Hepatocyte (in vitro differentiated cells): ENCODE measurements at regions not wholly inside any gene's neighbourhood (a gene's known extent, or its start where the extent isn't known, plus 50 kb on each side); places are given as distances from the start of the nearest gene placed in this dataset.

ENCODE experiments used
- DNase-seq: peaks from one replicate; pipeline ENCODE4 v3.0.0-alpha.2; 2016; ENCODE audit warnings: low spot score
- H2AFZ ChIP-seq: fragments of 200-600 bp; sonication (generic); 2 replicates; pipeline ENCODE4 v1.6.0; 2016; ENCODE audit warnings: antibody characterized with exemption, mild to moderate bottlenecking
- H3K27ac ChIP-seq: fragments of 200-600 bp; sonication (generic); 2 replicates; pipeline ENCODE4 v1.5.1; 2016; ENCODE audit warnings: mild to moderate bottlenecking
- H3K27me3 ChIP-seq: fragments of 200-600 bp; sonication (generic); 2 replicates; pipeline ENCODE4 v1.6.1; 2016
- H3K36me3 ChIP-seq: fragments of 200-600 bp; sonication (generic); replicated peaks from 2 replicates; pipeline ENCODE4 v1.5.1; 2016; ENCODE audit warnings: low read depth; ENCODE audit not compliant: insufficient read depth
- H3K4me1 ChIP-seq: fragments of 200-600 bp; sonication (generic); 2 replicates; pipeline ENCODE4 v1.5.1; 2016; ENCODE audit warnings: mild to moderate bottlenecking, moderate library complexity; ENCODE audit not compliant: insufficient read depth
- H3K4me2 ChIP-seq: fragments of 200-600 bp; sonication (generic); 2 replicates; pipeline ENCODE4 v1.6.0; 2016
- H3K4me3 ChIP-seq: fragments of 200-600 bp; sonication (generic); 2 replicates; pipeline ENCODE4 v1.5.1; 2016; ENCODE audit warnings: mild to moderate bottlenecking
- H3K79me2 ChIP-seq: fragments of 200-600 bp; sonication (generic); 2 replicates; pipeline ENCODE4 v1.6.0; 2017; ENCODE audit warnings: mild to moderate bottlenecking
- H3K9me2 ChIP-seq: fragments of 200-600 bp; sonication (generic); replicated peaks from 2 replicates; pipeline ENCODE4 v1.6.0; 2017; ENCODE audit warnings: mild to moderate bottlenecking; ENCODE audit not compliant: insufficient read depth
- H3K9me3 ChIP-seq: fragments of 200-600 bp; sonication (generic); 2 replicates; pipeline ENCODE4 v1.5.1; 2016; ENCODE audit warnings: low read depth, mild to moderate bottlenecking
- H4K20me1 ChIP-seq: fragments of 200-600 bp; sonication (generic); 2 replicates; pipeline ENCODE4 v1.6.0; 2016; ENCODE audit warnings: mild to moderate bottlenecking; ENCODE audit not compliant: insufficient read depth, poor library complexity, severe bottlenecking
- EZH2 ChIP-seq: fragments of 200-600 bp; sonication (generic); IDR thresholded peaks from 2 replicates; pipeline ENCODE4 v1.6.1; 2016; ENCODE audit warnings: antibody characterized with exemption, mild to moderate bottlenecking, borderline replicate concordance
- EZH2phosphoT487 ChIP-seq: fragments of 200-600 bp; sonication (generic); IDR thresholded peaks from one replicate; pipeline ENCODE4 v1.6.1; 2018; ENCODE audit warnings: antibody characterized with exemption, mild to moderate bottlenecking, low read depth, moderate library complexity; ENCODE audit not compliant: unreplicated experiment, severe bottlenecking
- WGBS: methylation state at CpG from one replicate; pipeline ENCODE4 v1.1.6; 2016; ENCODE audit warnings: low lambda C conversion rate; ENCODE audit errors: missing lambda C conversion rate; 5-methylcytosine and 5-hydroxymethylcytosine counted together
- TF ChIP-seq, protein P1 (sequence below): fragments of 200-600 bp; sonication (generic); IDR thresholded peaks from 2 replicates; pipeline ENCODE4 v1.5.1; 2016; ENCODE audit warnings: antibody characterized with exemption, mild to moderate bottlenecking; ENCODE audit not compliant: poor library complexity

DNA sequence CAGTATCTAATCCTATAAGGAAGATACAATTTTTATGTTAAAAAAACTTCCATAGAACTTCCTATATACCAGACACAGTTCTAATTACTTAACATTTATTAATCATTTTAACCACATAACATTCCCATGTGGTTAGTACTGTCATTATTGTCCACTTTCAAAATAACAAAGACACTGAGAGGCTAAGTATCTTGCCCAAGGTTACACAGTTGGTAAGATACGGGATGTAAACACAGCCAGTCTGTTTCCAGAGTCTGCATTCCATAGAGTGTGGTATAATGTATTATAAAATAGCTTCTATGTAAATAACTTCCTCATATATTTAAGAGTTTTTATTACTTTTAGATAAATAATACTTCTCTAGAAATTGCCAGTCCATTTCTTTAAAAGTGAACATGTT, 383.3 kb upstream of the ETAA1 start:
- no peaks in the 10 kb centered on the region for H3K9me2 ChIP-seq
- H4K20me1 ChIP-seq = no peaks in the 10 kb centered on the region
- no peaks in the 10 kb centered on the region for H3K9me3 ChIP-seq
- H3K4me3 ChIP-seq = no peak overlapping the region
- no peaks in the 10 kb centered on the region for H3K4me1 ChIP-seq
- no peaks in the 10 kb centered on the region for H3K27me3 ChIP-seq
- WGBS = 0% methylated on average over 1 of the region's 1 CpG
- no peak overlapping the region for H3K27ac ChIP-seq
- no peak overlapping the region for H3K4me2 ChIP-seq
- H3K79me2 ChIP-seq = no peaks in the 10 kb centered on the region
- no peaks in the 10 kb centered on the region for H3K36me3 ChIP-seq
- no peak overlapping the region for H2AFZ ChIP-seq
- TF ChIP-seq EZH2 = no peak
- no peak for TF ChIP-seq EZH2phosphoT487
- TF ChIP-seq, protein P1, sequence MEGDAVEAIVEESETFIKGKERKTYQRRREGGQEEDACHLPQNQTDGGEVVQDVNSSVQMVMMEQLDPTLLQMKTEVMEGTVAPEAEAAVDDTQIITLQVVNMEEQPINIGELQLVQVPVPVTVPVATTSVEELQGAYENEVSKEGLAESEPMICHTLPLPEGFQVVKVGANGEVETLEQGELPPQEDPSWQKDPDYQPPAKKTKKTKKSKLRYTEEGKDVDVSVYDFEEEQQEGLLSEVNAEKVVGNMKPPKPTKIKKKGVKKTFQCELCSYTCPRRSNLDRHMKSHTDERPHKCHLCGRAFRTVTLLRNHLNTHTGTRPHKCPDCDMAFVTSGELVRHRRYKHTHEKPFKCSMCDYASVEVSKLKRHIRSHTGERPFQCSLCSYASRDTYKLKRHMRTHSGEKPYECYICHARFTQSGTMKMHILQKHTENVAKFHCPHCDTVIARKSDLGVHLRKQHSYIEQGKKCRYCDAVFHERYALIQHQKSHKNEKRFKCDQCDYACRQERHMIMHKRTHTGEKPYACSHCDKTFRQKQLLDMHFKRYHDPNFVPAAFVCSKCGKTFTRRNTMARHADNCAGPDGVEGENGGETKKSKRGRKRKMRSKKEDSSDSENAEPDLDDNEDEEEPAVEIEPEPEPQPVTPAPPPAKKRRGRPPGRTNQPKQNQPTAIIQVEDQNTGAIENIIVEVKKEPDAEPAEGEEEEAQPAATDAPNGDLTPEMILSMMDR = no peak
- DNase-seq = no peak

DNA sequence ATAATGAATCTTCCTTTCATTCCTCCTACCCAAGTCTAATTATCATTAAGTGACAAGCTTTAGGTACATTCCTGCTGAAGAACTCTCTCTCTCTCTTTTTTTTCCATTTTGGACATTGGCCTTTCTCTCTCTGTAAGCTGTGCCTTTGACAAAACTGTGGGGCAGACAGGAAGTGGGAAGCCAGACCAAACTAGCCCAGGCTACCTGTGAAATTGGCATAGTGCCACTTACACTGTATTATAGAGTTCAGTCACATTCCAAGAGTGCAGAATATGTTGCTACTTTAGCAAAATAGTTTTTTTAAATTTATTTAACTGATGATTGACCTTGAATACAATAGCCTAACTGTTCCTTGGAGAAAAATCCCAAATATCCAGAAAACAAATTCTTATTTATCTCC, 381.5 kb upstream of the ETAA1 start:
- Histone ChIP-seq H2AFZ (no peak overlapping the region), H4K20me1 (no peaks in the 10 kb centered on the region), H3K9me3 (no peaks in the 10 kb centered on the region), H3K9me2 (no peaks in the 10 kb centered on the region), H3K4me1 (no peaks in the 10 kb centered on the region), H3K27me3 (no peaks in the 10 kb centered on the region), H3K4me3 (no peak overlapping the region), H3K4me2 (no peak overlapping the region), H3K79me2 (no peaks in the 10 kb centered on the region), H3K36me3 (no peaks in the 10 kb centered on the region), H3K27ac (no peak overlapping the region)
- peak; percentile 18 for DNase-seq
- TF ChIP-seq, protein P1 = no peak
- TF ChIP-seq EZH2phosphoT487 (no peak), EZH2 (no peak)

DNA sequence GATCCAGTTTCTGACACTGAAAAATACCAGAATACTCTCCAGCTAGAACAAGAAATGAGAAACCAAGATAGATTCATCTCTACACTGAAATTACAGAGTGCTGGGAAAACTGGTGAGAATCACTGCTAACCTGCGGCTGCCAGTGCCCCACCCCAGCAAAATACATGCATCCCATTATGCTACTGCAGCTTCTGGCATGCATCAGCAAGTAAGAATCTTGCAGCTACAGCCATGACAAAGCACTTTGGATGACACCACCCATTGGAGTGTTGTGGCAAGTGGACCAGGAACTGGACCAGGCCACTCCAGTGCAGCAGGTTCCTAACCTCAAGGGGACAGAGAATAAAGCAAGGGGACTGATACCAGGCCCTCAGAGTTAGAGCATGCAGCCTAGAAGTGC, 378.8 kb upstream of the ETAA1 start:
- Histone ChIP-seq H3K9me2 (no peaks in the 10 kb centered on the region), H3K27ac (no peak overlapping the region), H2AFZ (no peak overlapping the region), H3K9me3 (no peaks in the 10 kb centered on the region), H3K79me2 (no peaks in the 10 kb centered on the region), H3K4me3 (no peak overlapping the region), H3K4me1 (no peaks in the 10 kb centered on the region), H3K27me3 (no peaks in the 10 kb centered on the region), H3K36me3 (no peaks in the 10 kb centered on the region), H4K20me1 (no peaks in the 10 kb centered on the region), H3K4me2 (no peak overlapping the region)
- no peak for DNase-seq
- WGBS = 95% methylated on average over 1 of the region's 1 CpG
- TF ChIP-seq EZH2 (no peak), EZH2phosphoT487 (no peak)
- TF ChIP-seq, protein P1 = no peak

DNA sequence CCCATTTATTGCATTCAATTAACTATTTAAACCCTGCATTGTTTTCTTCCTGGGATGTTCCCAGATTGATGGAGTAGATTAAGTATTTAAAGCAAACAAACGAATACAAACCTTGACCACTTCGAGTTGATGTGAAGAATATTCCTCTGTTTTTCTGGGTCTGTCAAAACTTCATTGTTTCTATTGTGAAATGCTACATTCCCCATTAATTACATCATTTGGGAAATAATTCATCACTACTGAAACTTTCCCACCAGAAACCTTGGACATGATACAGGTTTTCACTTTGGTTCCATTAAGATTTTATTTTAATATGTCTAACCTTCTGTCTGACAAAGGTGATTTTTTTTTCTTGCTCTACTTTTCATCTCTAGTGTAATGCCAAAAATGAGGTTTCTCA, 365.1 kb upstream of the ETAA1 start:
- no peaks in the 10 kb centered on the region for H3K9me2 ChIP-seq
- H3K9me3 ChIP-seq = no peaks in the 10 kb centered on the region
- 88% methylated on average over 2 of the region's 2 CpGs for WGBS
- no peak overlapping the region for H3K27ac ChIP-seq
- no peaks in the 10 kb centered on the region for H3K36me3 ChIP-seq
- H3K4me1 ChIP-seq = no peaks in the 10 kb centered on the region
- H4K20me1 ChIP-seq = no peaks in the 10 kb centered on the region
- TF ChIP-seq EZH2phosphoT487 = no peak
- H2AFZ ChIP-seq = no peak overlapping the region
- DNase-seq = no peak
- H3K27me3 ChIP-seq = no peaks in the 10 kb centered on the region
- H3K79me2 ChIP-seq = no peaks in the 10 kb centered on the region
- no peak overlapping the region for H3K4me3 ChIP-seq
- no peak overlapping the region for H3K4me2 ChIP-seq
